Activated naive CD8-positive, alpha-beta T cell (primary cell): ENCODE measurements at regions not wholly inside any gene's neighbourhood (a gene's known extent, or its start where the extent isn't known, plus 50 kb on each side); places are given as distances from the start of the nearest gene placed in this dataset.

Experiments
- H3K27ac Mint-ChIP-seq: one replicate; pipeline ENCODE4 v1.8.0; 2021; ENCODE audit warnings: mixed read lengths
- H3K27me3 Mint-ChIP-seq: one replicate; pipeline ENCODE4 v1.8.0; 2021; ENCODE audit warnings: mixed read lengths
- H3K36me3 Mint-ChIP-seq: one replicate; pipeline ENCODE4 v1.8.0; 2021; ENCODE audit warnings: mixed read lengths
- H3K4me1 Mint-ChIP-seq: one replicate; pipeline ENCODE4 v1.8.0; 2021; ENCODE audit warnings: low read depth, mixed read lengths
- H3K4me3 Mint-ChIP-seq: one replicate; pipeline ENCODE4 v1.8.0; 2021; ENCODE audit warnings: mild to moderate bottlenecking, mixed read lengths
- H3K9me3 Mint-ChIP-seq: one replicate; pipeline ENCODE4 v1.8.0; 2021; ENCODE audit warnings: low read depth, mixed read lengths

DNA sequence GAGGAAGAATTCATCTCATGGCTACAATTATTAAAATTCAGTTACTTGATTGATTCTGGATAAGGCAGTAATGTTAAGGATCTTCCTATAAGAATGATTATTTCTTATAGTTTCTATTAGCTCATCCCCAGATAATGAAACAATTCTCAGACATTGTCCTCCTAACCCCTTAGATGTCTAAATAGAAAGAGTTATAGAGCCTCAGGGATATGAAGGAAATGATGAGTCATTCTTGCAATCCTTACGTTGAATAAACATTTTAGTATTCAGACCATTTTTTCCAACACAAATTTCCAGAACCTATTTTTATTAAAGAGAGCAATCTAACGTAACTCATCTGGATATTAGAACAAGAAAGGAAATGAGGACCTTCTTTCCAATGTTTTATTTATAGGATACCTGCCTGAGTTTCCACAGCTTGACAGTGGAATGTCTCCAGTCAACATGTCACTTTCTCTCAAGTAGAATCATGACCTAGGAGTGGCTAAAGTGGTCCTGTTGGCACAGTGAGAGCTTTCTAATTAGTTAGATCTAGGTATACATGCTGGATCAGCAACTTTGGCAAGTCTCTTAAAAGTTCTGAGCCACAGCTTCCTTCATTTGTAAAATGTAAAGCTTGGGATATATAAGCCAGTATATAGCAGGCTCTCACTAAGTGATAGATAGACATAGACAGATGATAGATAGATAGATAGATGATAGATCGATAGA, 88.0 kb upstream of the RAB27B start:
- Mint-ChIP-seq H3K27me3 (no peaks in the 10 kb centered on the region), H3K4me1 (no peaks in the 10 kb centered on the region), H3K36me3 (no peaks in the 10 kb centered on the region), H3K4me3 (no peak overlapping the region), H3K27ac (no peak overlapping the region), H3K9me3 (no peaks in the 10 kb centered on the region)

DNA sequence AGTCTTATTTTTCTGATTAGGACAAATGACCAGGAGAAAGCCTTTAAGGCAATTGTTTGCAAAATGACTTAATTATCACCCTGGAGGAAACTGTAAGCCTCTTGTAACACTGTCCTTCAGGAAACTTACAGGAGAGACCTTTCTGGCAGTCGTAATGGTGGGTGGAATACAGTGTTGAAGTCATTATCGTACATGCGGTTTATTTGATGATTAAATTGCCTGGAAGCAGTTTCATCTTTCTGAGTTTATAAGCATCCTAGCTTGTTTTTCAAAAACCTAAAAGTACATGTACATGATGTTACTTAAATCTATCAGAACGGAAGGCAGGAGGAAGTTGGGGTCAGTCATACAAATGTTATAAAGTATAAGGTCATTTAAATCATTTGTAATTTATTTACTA, 86.2 kb upstream of the RAB27B start:
- no peak overlapping the region for H3K27ac Mint-ChIP-seq
- no peaks in the 10 kb centered on the region for H3K36me3 Mint-ChIP-seq
- H3K4me1 Mint-ChIP-seq = no peaks in the 10 kb centered on the region
- no peaks in the 10 kb centered on the region for H3K9me3 Mint-ChIP-seq
- H3K27me3 Mint-ChIP-seq = peaks cover 2% of the 10 kb centered on the region
- no peak overlapping the region for H3K4me3 Mint-ChIP-seq

DNA sequence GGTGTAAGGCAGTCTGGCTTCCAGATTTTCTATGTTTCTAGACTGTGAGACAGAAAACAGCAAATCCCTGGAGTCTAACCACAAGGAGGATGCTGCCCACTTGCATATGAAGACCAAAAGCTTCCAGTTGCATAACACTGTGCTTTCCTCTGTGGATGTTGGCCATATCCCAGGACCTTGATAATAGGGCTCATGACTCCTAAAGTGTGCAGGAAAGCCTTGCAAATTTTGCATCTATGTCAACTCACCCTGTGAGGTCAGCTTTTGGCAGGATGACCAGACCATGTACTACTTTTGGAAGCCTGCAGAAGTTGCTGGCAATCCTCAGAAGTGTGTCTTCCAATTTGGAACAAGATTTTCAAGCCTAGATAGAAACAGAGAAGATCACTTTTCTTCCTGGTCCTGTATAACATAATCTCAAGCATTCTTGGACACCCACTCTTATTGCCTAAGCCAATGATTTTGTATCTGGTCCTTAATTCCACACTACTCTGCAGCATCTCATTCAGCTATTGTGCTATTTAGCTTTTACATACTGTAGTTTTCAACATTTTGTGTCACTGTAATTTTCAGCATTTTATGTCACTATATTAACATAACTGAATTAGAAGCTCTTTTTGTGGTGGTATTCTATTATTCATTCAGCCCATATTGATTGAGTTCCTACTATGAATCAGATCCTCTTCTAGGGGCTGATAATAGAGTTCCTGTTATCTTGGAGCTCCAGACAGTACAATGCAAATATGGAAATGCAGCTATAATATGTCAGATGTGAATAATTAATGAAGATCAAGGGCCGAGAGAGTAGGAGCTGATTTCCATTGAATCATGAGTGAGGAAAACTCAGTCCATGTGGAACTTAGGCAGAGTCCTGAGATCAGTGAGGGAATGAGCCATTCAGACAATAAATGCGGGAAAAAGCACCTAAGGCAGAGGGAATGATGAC, 85.3 kb upstream of the RAB27B start:
- Mint-ChIP-seq H3K9me3 (no peaks in the 10 kb centered on the region), H3K4me1 (no peaks in the 10 kb centered on the region), H3K27me3 (peaks cover 2% of the 10 kb centered on the region), H3K36me3 (no peaks in the 10 kb centered on the region), H3K4me3 (no peak overlapping the region), H3K27ac (no peak overlapping the region)

DNA sequence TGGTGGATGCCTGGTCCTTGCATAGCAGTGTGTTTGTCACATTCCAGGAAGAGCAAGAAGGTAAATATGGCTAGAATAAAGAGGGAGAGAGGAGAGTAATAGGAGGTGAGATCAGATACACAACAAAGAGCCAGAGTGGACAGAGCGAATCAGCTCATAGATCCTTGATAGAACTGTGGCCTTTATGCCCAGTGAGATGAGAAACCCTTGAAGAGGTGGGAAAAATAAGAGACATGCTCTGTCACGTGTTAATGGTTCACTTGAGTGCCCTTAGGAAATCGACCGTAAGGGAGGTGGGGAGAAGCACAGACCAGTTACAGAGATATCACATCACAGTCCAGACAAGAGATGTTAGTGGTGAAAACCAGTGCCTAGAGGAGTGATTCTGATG, 84.7 kb upstream of the RAB27B start:
- Mint-ChIP-seq H3K27ac (no peak overlapping the region), H3K27me3 (peaks cover 2% of the 10 kb centered on the region), H3K4me3 (no peak overlapping the region), H3K36me3 (no peaks in the 10 kb centered on the region), H3K9me3 (no peaks in the 10 kb centered on the region), H3K4me1 (no peaks in the 10 kb centered on the region)

DNA sequence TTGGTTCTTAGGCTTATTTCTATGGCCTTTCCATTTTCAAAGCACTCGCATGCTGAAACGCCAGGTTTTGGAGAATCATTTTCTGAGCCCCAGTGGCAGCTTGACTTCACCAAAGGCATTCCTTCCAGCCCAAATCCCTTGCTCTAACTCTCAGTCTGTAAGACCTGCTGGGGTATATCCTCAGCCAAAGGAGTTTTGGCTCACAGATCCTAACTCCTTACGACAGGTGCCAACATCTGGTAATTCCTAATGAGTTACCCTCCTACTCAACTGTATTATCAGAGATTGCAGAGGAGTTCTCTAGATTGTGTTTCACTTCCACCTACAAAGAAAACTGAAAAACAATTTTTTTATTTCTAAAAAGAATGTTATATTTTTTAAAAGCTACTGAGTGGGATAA, 79.0 kb upstream of the RAB27B start:
- no peaks in the 10 kb centered on the region for H3K9me3 Mint-ChIP-seq
- no peaks in the 10 kb centered on the region for H3K4me1 Mint-ChIP-seq
- no peaks in the 10 kb centered on the region for H3K36me3 Mint-ChIP-seq
- H3K27ac Mint-ChIP-seq = no peak overlapping the region
- H3K4me3 Mint-ChIP-seq = no peak overlapping the region
- peaks cover 2% of the 10 kb centered on the region for H3K27me3 Mint-ChIP-seq

DNA sequence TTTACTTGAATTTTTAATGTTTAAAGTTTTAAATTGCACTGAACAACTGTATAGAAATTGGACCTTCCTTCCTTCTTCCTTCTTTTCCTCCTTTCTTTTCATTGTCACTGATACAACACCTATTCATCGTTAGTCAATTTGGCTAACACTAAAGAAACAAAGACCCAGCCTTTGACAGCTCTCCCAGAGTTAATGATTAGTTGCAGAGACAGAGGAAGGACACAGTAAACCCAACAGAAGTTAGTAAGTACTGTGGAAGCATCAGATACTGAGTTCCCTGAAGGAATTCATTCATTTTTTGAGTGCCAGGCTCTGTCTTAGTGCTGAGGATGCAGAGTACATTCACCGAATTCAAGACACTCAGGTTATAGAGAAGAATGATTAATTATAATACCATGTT, 77.9 kb upstream of the RAB27B start:
- no peak overlapping the region for H3K4me3 Mint-ChIP-seq
- no peaks in the 10 kb centered on the region for H3K4me1 Mint-ChIP-seq
- H3K36me3 Mint-ChIP-seq = no peaks in the 10 kb centered on the region
- no peak overlapping the region for H3K27ac Mint-ChIP-seq
- H3K27me3 Mint-ChIP-seq = peaks cover 2% of the 10 kb centered on the region
- no peaks in the 10 kb centered on the region for H3K9me3 Mint-ChIP-seq

DNA sequence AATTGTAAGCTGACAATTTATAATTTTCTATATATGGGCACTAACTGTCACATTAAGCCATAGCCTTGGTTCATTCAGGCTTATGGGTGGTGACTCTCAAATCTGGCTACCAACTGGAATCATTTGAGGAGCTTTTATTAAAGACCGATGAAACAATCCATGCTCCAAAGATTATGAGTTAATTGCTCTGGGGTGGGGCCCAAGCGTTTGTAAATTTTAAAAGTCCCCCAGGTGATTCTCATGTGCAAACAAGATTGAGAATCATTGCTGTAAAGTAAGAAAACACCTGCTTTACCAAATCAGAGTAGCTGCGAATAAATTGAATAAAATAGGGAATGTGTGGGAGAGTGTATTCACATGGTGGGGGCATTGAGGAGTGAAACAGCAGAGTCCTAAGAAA, 76.1 kb upstream of the RAB27B start:
- Mint-ChIP-seq H3K4me1 (no peaks in the 10 kb centered on the region), H3K36me3 (no peaks in the 10 kb centered on the region)

DNA sequence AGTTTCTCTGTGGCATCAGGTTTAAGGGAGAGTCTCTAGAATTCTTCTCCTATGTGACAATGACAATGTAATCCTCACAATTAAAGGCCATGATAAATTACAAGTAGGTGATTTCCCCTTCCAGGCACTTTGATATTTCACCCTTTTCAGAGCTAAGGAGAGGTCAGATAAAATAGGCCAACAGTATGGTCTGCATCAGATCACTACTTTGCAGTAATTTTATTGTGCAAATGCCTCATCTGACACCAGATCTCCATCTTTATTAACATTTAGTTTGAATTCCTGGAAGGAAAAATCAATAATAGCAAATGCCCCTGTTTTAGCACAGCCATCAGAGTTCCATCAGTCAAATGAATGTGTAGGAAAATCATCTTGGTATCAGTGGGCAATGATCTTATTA, 72.8 kb upstream of the RAB27B start:
- no peak overlapping the region for H3K4me3 Mint-ChIP-seq
- H3K27ac Mint-ChIP-seq = no peak overlapping the region
- no peaks in the 10 kb centered on the region for H3K27me3 Mint-ChIP-seq
- H3K9me3 Mint-ChIP-seq = no peaks in the 10 kb centered on the region
- H3K4me1 Mint-ChIP-seq = no peaks in the 10 kb centered on the region
- no peaks in the 10 kb centered on the region for H3K36me3 Mint-ChIP-seq

More for the DNA sequence above, 76.1 kb upstream of the RAB27B start:
- Mint-ChIP-seq H3K27ac (no peak overlapping the region), H3K4me3 (no peak overlapping the region), H3K27me3 (no peaks in the 10 kb centered on the region), H3K9me3 (no peaks in the 10 kb centered on the region)

DNA sequence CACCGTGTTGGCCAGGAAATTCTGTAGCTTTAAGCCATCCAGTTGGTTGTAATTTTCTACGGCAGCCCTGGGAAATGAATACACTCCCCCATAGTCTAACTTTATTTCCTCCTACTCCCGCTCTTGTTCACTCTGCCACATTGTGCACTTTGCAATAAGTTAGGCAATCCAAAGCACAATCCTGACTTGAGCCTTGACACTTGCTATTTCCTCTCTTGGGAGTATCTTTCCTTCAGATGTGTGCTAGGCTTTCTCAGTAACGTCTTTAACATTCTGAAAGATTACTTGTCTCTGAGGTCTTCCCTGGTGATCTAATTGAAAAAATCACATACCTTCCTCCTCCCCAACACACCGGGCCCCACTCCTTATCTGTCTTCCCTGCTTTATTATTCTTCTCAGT, 65.9 kb upstream of the RAB27B start:
- no peak overlapping the region for H3K27ac Mint-ChIP-seq
- no peaks in the 10 kb centered on the region for H3K9me3 Mint-ChIP-seq
- no peak overlapping the region for H3K4me3 Mint-ChIP-seq
- H3K27me3 Mint-ChIP-seq = peaks cover 7% of the 10 kb centered on the region
- no peaks in the 10 kb centered on the region for H3K4me1 Mint-ChIP-seq
- no peaks in the 10 kb centered on the region for H3K36me3 Mint-ChIP-seq

DNA sequence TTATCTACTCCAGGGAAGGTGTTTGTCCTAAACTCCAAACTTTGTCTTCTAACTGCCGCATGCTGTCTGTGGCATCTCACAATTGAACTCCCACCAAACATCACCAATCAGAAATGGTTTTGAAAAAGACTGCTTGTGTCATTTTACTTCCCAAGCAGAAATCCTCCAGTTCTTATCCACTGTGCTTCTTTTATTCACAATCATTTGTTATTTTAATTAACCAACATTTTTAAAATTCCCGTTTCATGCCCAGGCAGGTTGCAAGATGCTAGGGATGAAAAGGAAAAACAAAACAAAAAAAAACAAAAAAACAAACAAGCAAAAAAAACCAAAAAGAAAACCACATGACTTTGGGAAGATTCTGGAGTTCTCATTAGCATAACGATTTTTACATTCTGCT, 63.5 kb upstream of the RAB27B start:
- no peak overlapping the region for H3K27ac Mint-ChIP-seq
- H3K36me3 Mint-ChIP-seq = no peaks in the 10 kb centered on the region
- peaks cover 9% of the 10 kb centered on the region for H3K27me3 Mint-ChIP-seq
- H3K4me3 Mint-ChIP-seq = no peak overlapping the region
- no peaks in the 10 kb centered on the region for H3K9me3 Mint-ChIP-seq
- no peaks in the 10 kb centered on the region for H3K4me1 Mint-ChIP-seq

DNA sequence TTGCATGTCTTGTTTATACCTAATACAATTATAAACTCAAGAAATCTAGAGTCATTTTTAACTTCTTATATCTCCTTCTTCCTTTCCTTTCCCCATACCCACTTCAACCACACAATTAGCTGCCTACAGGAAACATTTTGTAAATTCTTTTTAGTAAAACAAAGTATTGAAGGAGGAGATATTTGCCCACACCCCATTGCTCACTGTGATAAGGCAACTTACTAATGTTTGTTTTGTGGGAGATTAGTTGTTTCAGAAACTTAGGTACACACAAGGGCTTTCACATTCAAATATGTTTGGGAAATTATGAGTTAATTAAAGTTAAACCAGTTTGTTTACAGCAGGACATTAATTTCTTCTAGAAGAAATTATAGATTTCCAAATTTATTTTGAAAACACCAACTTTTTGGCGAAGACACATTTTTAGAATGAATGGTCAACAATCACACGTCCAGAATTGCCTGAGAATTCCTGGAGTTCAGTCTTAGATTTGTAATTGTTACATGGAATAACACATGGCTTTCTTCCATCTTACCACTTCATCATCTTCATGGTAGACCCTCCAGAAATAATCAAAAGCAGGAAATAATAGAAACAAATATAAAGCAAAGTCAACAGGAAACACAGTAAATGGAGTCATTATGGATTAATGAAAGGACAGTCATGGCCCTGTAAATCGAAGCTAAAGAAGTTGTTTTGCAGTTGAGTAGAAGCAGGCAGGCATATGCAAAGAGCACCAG, 62.5 kb upstream of the RAB27B start:
- Mint-ChIP-seq H3K4me1 (no peaks in the 10 kb centered on the region), H3K4me3 (no peak overlapping the region), H3K27ac (no peak overlapping the region), H3K27me3 (peaks cover 9% of the 10 kb centered on the region), H3K9me3 (no peaks in the 10 kb centered on the region), H3K36me3 (no peaks in the 10 kb centered on the region)

DNA sequence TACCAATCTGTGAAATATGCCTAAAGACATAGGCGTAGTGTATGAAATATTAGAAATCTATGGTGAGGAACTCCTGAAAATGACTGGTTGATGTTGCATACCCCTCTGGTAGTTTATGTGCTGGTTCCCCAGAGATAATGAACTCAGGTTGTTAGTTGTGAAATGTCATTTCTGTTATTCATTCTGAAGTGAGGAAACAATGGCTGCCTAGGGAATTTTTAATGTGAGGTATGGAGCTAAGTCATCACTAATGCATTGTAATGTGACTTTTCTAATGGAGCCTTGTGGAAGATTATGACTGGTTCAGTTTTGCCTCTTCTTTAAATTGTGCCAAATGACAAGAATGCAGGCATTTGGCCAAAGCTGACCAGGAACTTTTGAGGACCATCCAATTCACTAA, 61.6 kb upstream of the RAB27B start:
- H3K27ac Mint-ChIP-seq = no peak overlapping the region
- H3K27me3 Mint-ChIP-seq = peaks cover 9% of the 10 kb centered on the region
- no peaks in the 10 kb centered on the region for H3K9me3 Mint-ChIP-seq
- no peak overlapping the region for H3K4me3 Mint-ChIP-seq
- H3K36me3 Mint-ChIP-seq = no peaks in the 10 kb centered on the region
- H3K4me1 Mint-ChIP-seq = no peaks in the 10 kb centered on the region

DNA sequence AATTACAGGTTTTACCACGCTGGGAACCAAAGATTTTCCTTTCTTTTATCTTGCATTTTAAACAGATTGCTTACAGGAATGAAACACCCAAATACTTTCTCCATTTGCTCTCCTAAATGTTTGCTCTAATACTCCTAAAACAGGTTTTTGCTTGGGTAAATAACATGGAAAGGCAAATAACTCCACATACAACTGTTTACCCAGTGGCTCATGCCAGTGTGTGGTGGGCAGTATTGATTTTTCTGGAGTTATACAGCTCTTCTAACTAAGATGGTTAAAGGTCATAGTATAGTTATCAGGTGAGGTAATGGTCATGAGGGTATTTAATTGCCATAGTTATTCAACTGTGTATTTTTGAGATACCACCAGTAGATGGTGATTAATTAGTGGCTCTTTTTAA, 61.2 kb upstream of the RAB27B start:
- Mint-ChIP-seq H3K4me1 (no peaks in the 10 kb centered on the region), H3K27me3 (peaks cover 9% of the 10 kb centered on the region), H3K9me3 (no peaks in the 10 kb centered on the region), H3K27ac (no peak overlapping the region), H3K4me3 (no peak overlapping the region), H3K36me3 (no peaks in the 10 kb centered on the region)

DNA sequence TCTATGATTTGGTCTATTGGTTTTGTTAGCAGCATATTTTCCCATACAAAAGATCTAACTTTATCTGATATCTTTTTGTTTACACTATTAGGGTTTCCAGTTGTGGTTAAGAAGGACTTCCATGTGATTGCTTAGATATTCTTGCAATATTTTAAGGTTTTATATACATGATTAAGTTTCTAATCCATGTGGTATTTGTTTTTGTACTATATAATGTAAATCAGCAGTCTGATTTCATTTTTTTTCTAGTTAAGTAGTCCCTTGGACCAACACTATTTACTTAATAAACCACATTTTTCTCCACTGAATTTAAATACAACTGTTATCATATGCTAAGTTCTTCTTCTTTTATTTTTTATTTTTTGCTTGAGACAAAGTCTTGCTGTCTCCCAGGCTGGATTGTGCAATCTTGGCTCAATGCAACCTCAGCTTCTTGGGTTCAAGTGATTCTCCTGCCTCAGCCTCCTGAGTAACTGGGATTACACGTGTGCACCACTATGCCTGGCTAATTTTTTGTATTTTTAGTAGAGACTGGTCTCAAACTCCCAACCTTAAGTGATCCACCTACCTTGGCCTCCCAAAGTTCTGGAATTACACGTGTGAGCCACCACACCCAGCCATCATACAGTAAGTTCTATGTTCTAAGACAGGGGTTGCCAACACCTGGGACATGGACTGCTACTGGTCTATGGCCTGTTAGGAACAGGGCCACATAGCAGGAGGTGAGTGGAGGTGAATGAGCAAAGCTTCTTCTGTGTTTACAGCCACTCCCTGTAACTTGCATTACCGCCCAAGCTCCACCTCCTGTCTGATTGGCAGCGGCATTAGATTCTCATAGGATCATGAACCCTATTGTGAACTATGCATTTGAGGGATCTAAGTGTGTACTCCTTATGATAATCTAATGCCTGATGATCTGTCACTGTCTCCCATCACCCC, 58.5 kb upstream of the RAB27B start:
- H3K9me3 Mint-ChIP-seq = no peaks in the 10 kb centered on the region
- H3K4me3 Mint-ChIP-seq = no peak overlapping the region
- H3K27me3 Mint-ChIP-seq = peaks cover 9% of the 10 kb centered on the region
- H3K36me3 Mint-ChIP-seq = no peaks in the 10 kb centered on the region
- H3K27ac Mint-ChIP-seq = no peak overlapping the region
- no peaks in the 10 kb centered on the region for H3K4me1 Mint-ChIP-seq
